Spleen (tissue), 7 donors: ENCODE measurements at regions not wholly inside any gene's neighbourhood (a gene's known extent, or its start where the extent isn't known, plus 50 kb on each side); places are given as distances from the start of the nearest gene placed in this dataset.

ENCODE experiments used
- CTCF ChIP-seq, 11 experiments: fragments of 200-600 bp in 7 of 11; fragments of 450-650 bp in 4 of 11; sonication (generic) in 4 of 11; IDR thresholded peaks in 8 of 11; conservative IDR thresholded peaks in 3 of 11; 1 replicate in 7 of 11; 2 replicates in 4 of 11; pipeline versions ENCODE4 v1.4.0 to v1.8.0; 2016 to 2021; ENCODE audit warnings: antibody characterized with exemption in 11 of 11, inconsistent platforms in 4 of 11, mild to moderate bottlenecking in 1 of 11
- POLR2A ChIP-seq, 3 donors: fragments of 450-650 bp; IDR thresholded peaks; one replicate each; pipeline ENCODE4 v1.5.1; 2017; ENCODE audit warnings: antibody characterized with exemption in 3 of 3, mild to moderate bottlenecking in 1 of 3
- donor health status: DM: no; HTN: no; CAD: no; lungs with moderate emphysema.
- donor health status: DM: no; HTN: no; CAD: no.
- donor health status: DM: no; HTN: no; CAD: no.

- TF ChIP-seq CTCF (IDR thresholded peaks at IDR 0.05 in 8 of 11, conservative IDR thresholded peaks at IDR 0.05 in 3 of 11) = no peak
- no peak for TF ChIP-seq POLR2A (IDR thresholded peaks at IDR 0.05)
These were observed 247.5 kb upstream of the TMEM161B start for GRCh38 chr5:88515881-88516819.
